ENCODE measurements at regions not wholly inside any gene's neighbourhood (a gene's known extent, or its start where the extent isn't known, plus 50 kb on each side); places are given as distances from the start of the nearest gene placed in this dataset.

- H3K4me1 ChIP-seq: no peaks in the 10 kb centered on the region
- no peak for ATAC-seq
- no peaks in the 10 kb centered on the region for H3K36me3 ChIP-seq
- in situ Hi-C loops (cut with MboI; ENCODE audit: low sequenced_read_pairs in 4 of 4) (no loop called here), intact Hi-C loops (cut with DNase I; ENCODE audit: low total_unique reads) (no loop called here)
- H3K27ac ChIP-seq: no peak overlapping the region
- DNase-seq: no peak
- TF ChIP-seq CTCF (IDR thresholded peaks at IDR 0.05 in 4 of 5, conservative IDR thresholded peaks at IDR 0.05 in 1 of 5): no peak
- no peak for TF ChIP-seq POLR2A (IDR thresholded peaks at IDR 0.05)
- no peaks in the 10 kb centered on the region for H3K27me3 ChIP-seq
- no peak overlapping the region for H3K4me3 ChIP-seq
- H3K9me3 ChIP-seq: no peaks in the 10 kb centered on the region
Measured at GRCh38 chr6:140181876-140182275, 807.4 kb upstream of the CITED2 start.

- Histone ChIP-seq H3K4me3 (no peak overlapping the region), H3K27ac (no peak overlapping the region), H3K36me3 (no peaks in the 10 kb centered on the region), H3K4me1 (no peaks in the 10 kb centered on the region), H3K27me3 (no peaks in the 10 kb centered on the region), H3K9me3 (no peaks in the 10 kb centered on the region)
- TF ChIP-seq POLR2A (IDR thresholded peaks at IDR 0.05) (no peak), CTCF (IDR thresholded peaks at IDR 0.05 in 4 of 5, conservative IDR thresholded peaks at IDR 0.05 in 1 of 5) (no peak)
- intact Hi-C loops (cut with DNase I; ENCODE audit: low total_unique reads) (no loop called here), in situ Hi-C loops (cut with MboI; ENCODE audit: low sequenced_read_pairs in 4 of 4) (no loop called here)
- DNase-seq (no peak), ATAC-seq (no peak)
Measured at GRCh38 chr6:140180306-140180705, 805.9 kb upstream of the CITED2 start.

DNA sequence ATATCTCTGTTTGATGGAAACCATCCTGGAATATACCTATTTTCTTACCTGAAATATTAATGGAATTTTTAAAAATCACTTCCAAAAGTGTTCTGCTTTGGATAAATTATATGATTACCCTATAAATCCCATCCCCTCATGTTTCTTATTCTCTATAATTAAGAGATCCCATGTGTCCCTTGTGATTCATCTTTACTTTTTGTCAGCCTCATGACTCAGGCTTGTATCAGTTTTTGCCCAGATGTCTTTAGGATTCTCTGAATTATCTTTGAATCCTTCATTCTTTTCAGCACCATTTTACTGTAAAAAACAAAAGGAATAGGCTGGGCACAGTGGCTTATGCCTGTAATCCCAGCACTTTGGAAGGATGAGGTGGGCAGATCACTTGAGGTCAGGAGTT, 804.5 kb upstream of the CITED2 start:
- Histone ChIP-seq H3K27ac (no peak overlapping the region), H3K4me3 (no peak overlapping the region), H3K27me3 (no peaks in the 10 kb centered on the region), H3K9me3 (no peaks in the 10 kb centered on the region), H3K4me1 (no peaks in the 10 kb centered on the region), H3K36me3 (no peaks in the 10 kb centered on the region)
- DNase-seq: no peak
- TF ChIP-seq CTCF (IDR thresholded peaks at IDR 0.05 in 4 of 5, conservative IDR thresholded peaks at IDR 0.05 in 1 of 5) (no peak), POLR2A (IDR thresholded peaks at IDR 0.05) (no peak)
- intact Hi-C loops (cut with DNase I; ENCODE audit: low total_unique reads) (no loop called here), in situ Hi-C loops (cut with MboI; ENCODE audit: low sequenced_read_pairs in 4 of 4) (no loop called here)
- no peak for ATAC-seq

- H3K9me3 ChIP-seq: no peaks in the 10 kb centered on the region
- in situ Hi-C loops (cut with MboI; ENCODE audit: low sequenced_read_pairs in 4 of 4) (no loop called here), intact Hi-C loops (cut with DNase I; ENCODE audit: low total_unique reads) (no loop called here)
- H3K27me3 ChIP-seq: no peaks in the 10 kb centered on the region
- DNase-seq: no peak
- H3K4me3 ChIP-seq: no peak overlapping the region
- no peak for ATAC-seq
- no peaks in the 10 kb centered on the region for H3K36me3 ChIP-seq
- no peak overlapping the region for H3K27ac ChIP-seq
- H3K4me1 ChIP-seq: no peaks in the 10 kb centered on the region
- TF ChIP-seq POLR2A (IDR thresholded peaks at IDR 0.05) (no peak), CTCF (IDR thresholded peaks at IDR 0.05 in 4 of 5, conservative IDR thresholded peaks at IDR 0.05 in 1 of 5) (no peak)
Measured at GRCh38 chr6:140178520-140178919, 804.1 kb upstream of the CITED2 start.

DNA sequence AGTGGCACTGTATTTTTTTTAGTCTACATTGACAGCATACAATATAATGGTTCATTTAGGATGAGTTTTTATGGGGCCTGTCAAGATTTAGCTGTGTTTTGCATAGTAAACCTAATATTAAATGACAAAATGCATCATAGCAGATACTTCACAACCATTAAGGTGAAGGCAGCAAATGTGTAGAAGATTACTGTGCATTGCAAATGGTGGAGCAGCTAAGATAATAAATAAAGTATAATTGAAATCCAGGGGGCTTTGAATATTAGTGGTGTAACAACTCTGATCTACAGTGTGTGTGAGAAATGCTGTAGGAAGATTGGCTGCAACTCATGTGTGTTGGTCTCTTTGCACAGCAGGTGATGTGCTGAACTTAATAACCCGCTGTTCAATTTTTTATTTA, 801.9 kb upstream of the CITED2 start:
- Histone ChIP-seq H3K4me1 (no peaks in the 10 kb centered on the region), H3K9me3 (no peaks in the 10 kb centered on the region), H3K27ac (no peak overlapping the region), H3K4me3 (no peak overlapping the region), H3K27me3 (no peaks in the 10 kb centered on the region), H3K36me3 (no peaks in the 10 kb centered on the region)
- TF ChIP-seq POLR2A (IDR thresholded peaks at IDR 0.05) (no peak), CTCF (IDR thresholded peaks at IDR 0.05 in 4 of 5, conservative IDR thresholded peaks at IDR 0.05 in 1 of 5) (no peak)
- DNase-seq (no peak), ATAC-seq (no peak)
- in situ Hi-C loops (cut with MboI; ENCODE audit: low sequenced_read_pairs in 4 of 4): no loop called here
- intact Hi-C loops (cut with DNase I; ENCODE audit: low total_unique reads): no loop called here
